WTC11 (cell line): ENCODE measurements at regions not wholly inside any gene's neighbourhood (a gene's known extent, or its start where the extent isn't known, plus 50 kb on each side); places are given as distances from the start of the nearest gene placed in this dataset.

ENCODE experiments used
- ATAC-seq: fragments of 200-7000 bp; cut with Tn5 transposase; 2 replicates; pipeline ENCODE4 v1.10.0; 2021; ENCODE audit warnings: mild to moderate bottlenecking, moderate library complexity
- CTCF ChIA-PET: fragments of 300-600 bp; sonication (Branson Sonifier 250); formaldehyde crosslinking; loops from one replicate; lab custom pipeline; 2021; ENCODE audit warnings: antibody characterized with exemption; lab: Charles Lee
- POLR2A ChIA-PET: fragments of 350-600 bp; sonication (Branson Sonifier 250); formaldehyde crosslinking; loops from one replicate; lab custom pipeline; 2021; ENCODE audit warnings: antibody characterized with exemption; lab: Charles Lee
- DNase-seq: peaks from one replicate; pipeline ENCODE4 v3.0.0; 2021; ENCODE audit warnings: low spot score
- H3K27ac Mint-ChIP-seq: 2 replicates; pipeline ENCODE4 v1.8.0; 2021; ENCODE audit warnings: mixed read lengths
- H3K27me3 Mint-ChIP-seq: 2 replicates; pipeline ENCODE4 v1.8.0; 2021; ENCODE audit warnings: low read depth, mild to moderate bottlenecking, moderate library complexity, mixed read lengths
- H3K36me3 Mint-ChIP-seq: 2 replicates; pipeline ENCODE4 v1.8.0; 2021; ENCODE audit warnings: mixed read lengths
- H3K4me1 Mint-ChIP-seq: 2 replicates; pipeline ENCODE4 v1.8.0; 2022; ENCODE audit warnings: mixed read lengths
- H3K4me3 Mint-ChIP-seq: 2 replicates; pipeline ENCODE4 v1.8.0; 2021; ENCODE audit warnings: mild to moderate bottlenecking, moderate library complexity, mixed read lengths
- H3K9me3 Mint-ChIP-seq: 2 replicates; pipeline ENCODE4 v1.8.0; 2021; ENCODE audit warnings: mixed read lengths
- ATF6 ChIP-seq: sonication (generic); formaldehyde crosslinking; IDR thresholded peaks from 2 replicates; pipeline ENCODE4 v1.8.1; 2023; ENCODE audit warnings: mild to moderate bottlenecking, missing genetic modification reagents
- CBFB ChIP-seq: sonication (generic); formaldehyde crosslinking; IDR thresholded peaks from 2 replicates; pipeline ENCODE4 v1.8.1; 2022; ENCODE audit warnings: mild to moderate bottlenecking, low read depth, missing genetic modification reagents
- ERG ChIP-seq: fragments of 250-450 bp; sonication (Bioruptor Pico); IDR thresholded peaks from 2 replicates; pipeline ENCODE4 v1.8.0; 2021; ENCODE audit warnings: mild to moderate bottlenecking
- FOXK1 ChIP-seq: sonication (generic); formaldehyde crosslinking; IDR thresholded peaks from 2 replicates; pipeline ENCODE4 v1.8.0; 2022; ENCODE audit warnings: mild to moderate bottlenecking, moderate library complexity, missing genetic modification reagents
- HMGXB4 ChIP-seq: sonication (generic); formaldehyde crosslinking; IDR thresholded peaks from 2 replicates; pipeline ENCODE4 v1.8.1; 2023; ENCODE audit warnings: mild to moderate bottlenecking, moderate library complexity, missing genetic modification reagents
- JAZF1 ChIP-seq: fragments of 250-450 bp; sonication (Bioruptor Pico); IDR thresholded peaks from 2 replicates; pipeline ENCODE4 v1.9.0; 2021; ENCODE audit warnings: moderate library complexity, mild to moderate bottlenecking, inconsistent platforms
- MLX ChIP-seq: sonication (generic); formaldehyde crosslinking; IDR thresholded peaks from 2 replicates; pipeline ENCODE4 v1.8.1; 2023; ENCODE audit warnings: mild to moderate bottlenecking, missing genetic modification reagents, moderate library complexity
- NR2C2 ChIP-seq: sonication (generic); formaldehyde crosslinking; IDR thresholded peaks from 2 replicates; pipeline ENCODE4 v1.8.0; 2022; ENCODE audit warnings: mild to moderate bottlenecking, missing genetic modification reagents
- PRRX2 ChIP-seq: fragments of 250-450 bp; sonication (Bioruptor Pico); IDR thresholded peaks from 2 replicates; pipeline ENCODE4 v1.8.0; 2021; ENCODE audit warnings: mild to moderate bottlenecking
- SP1 ChIP-seq: sonication (generic); formaldehyde crosslinking; conservative IDR thresholded peaks from 2 replicates; pipeline ENCODE4 v1.8.1; 2022; ENCODE audit warnings: missing genetic modification reagents
- TCF7 ChIP-seq: sonication (generic); formaldehyde crosslinking; IDR thresholded peaks from 2 replicates; pipeline ENCODE4 v1.8.0; 2022; ENCODE audit warnings: mild to moderate bottlenecking, low read depth, missing genetic modification reagents, moderate library complexity
- USF1 ChIP-seq: sonication (generic); formaldehyde crosslinking; IDR thresholded peaks from 2 replicates; pipeline ENCODE4 v1.8.0; 2022; ENCODE audit warnings: mild to moderate bottlenecking, missing genetic modification reagents
- USF2 ChIP-seq: sonication (generic); formaldehyde crosslinking; IDR thresholded peaks from 2 replicates; pipeline ENCODE4 v1.8.1; 2023; ENCODE audit warnings: mild to moderate bottlenecking, missing genetic modification reagents, moderate library complexity
- ZNF317 ChIP-seq: sonication (generic); formaldehyde crosslinking; IDR thresholded peaks from 2 replicates; pipeline ENCODE4 v1.8.1; 2023; ENCODE audit warnings: low read depth, mild to moderate bottlenecking, moderate library complexity, missing genetic modification reagents, borderline replicate concordance
- ZNF425 ChIP-seq: fragments of 250-450 bp; sonication (Bioruptor Pico); conservative IDR thresholded peaks from 2 replicates; pipeline ENCODE4 v1.9.0; 2021; ENCODE audit warnings: mild to moderate bottlenecking
- ZNF671 ChIP-seq: fragments of 250-450 bp; sonication (Bioruptor Pico); IDR thresholded peaks from 2 replicates; pipeline ENCODE4 v1.8.0; 2021; ENCODE audit warnings: mild to moderate bottlenecking

- no peak for TF ChIP-seq ZNF425
- TF ChIP-seq PRRX2 (CRISPR knock-in tag) = no peak
- no peak for TF ChIP-seq USF1 (CRISPR knock-in tag)
Observed at GRCh38 chr6:163998496-163998895, 584.0 kb downstream of the QKI start (continued).

- DNase-seq = no peak
- POLR2A ChIA-PET = no interaction called here
- no peak for ATAC-seq
- H3K9me3 Mint-ChIP-seq = no peaks in the 10 kb centered on the region
- no peaks in the 10 kb centered on the region for H3K36me3 Mint-ChIP-seq
- H3K4me1 Mint-ChIP-seq = no peaks in the 10 kb centered on the region
- no peak overlapping the region for H3K27ac Mint-ChIP-seq
- no peak for TF ChIP-seq FOXK1 (CRISPR knock-in tag)
- TF ChIP-seq USF2 (CRISPR knock-in tag) = no peak
- no peak for TF ChIP-seq ERG
- no peak for TF ChIP-seq USF1 (CRISPR knock-in tag)
- no peak for TF ChIP-seq ATF6
- TF ChIP-seq HMGXB4 (CRISPR knock-in tag) = no peak
- TF ChIP-seq CBFB (CRISPR knock-in tag) = no peak
- no peak for TF ChIP-seq NR2C2 (CRISPR knock-in tag)
- no peak for TF ChIP-seq JAZF1 (CRISPR knock-in tag)
- no peak for TF ChIP-seq MLX (CRISPR knock-in tag)
- TF ChIP-seq TCF7 (CRISPR knock-in tag) = no peak
- no peak for TF ChIP-seq SP1 (CRISPR knock-in tag)
- no peak for TF ChIP-seq ZNF317 (CRISPR knock-in tag)
- TF ChIP-seq ZNF671 (CRISPR knock-in tag) = no peak
- CTCF ChIA-PET = no interaction called here
- H3K4me3 Mint-ChIP-seq = no peak overlapping the region
- no peaks in the 10 kb centered on the region for H3K27me3 Mint-ChIP-seq
Observed at GRCh38 chr6:163996491-163996890, 582.0 kb downstream of the QKI start.
